Activated CD4-positive, alpha-beta T cell treated with anti-CD3 and anti-CD28 coated beads, Interleukin-2, Interleukin-4, amounts not matched to agents 100 ng/mL and 50 ng/mL, durations not matched to agents 16 hours and 8 hours (primary cell): ENCODE measurements at regions not wholly inside any gene's neighbourhood (a gene's known extent, or its start where the extent isn't known, plus 50 kb on each side); places are given as distances from the start of the nearest gene placed in this dataset.

Experiments
- DNase-seq: peaks from one replicate; pipeline ENCODE4 v3.0.0-alpha.2; 2020; ENCODE audit warnings: low spot score

DNA sequence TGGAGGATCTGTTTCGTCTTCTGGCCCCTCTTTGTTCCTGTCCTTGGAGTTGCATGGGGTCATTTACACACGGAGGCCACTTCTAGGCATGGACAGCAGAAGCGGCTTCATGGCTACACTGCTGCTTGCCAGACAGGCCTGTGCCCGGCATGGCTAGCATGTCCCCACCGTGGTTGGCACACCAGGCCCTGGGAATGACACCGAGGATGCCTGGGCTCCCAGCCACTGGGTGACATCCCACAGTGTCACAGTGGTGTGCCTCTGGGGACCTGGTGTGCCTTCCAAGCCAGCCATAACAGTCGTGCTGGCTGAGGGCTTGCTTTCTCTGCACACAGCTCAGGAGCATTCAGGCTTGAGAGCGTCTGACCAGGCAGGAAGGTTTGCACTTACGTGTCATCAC lies 910.1 kb downstream of the TBC1D22A start:
- DNase-seq, result no peak

DNA sequence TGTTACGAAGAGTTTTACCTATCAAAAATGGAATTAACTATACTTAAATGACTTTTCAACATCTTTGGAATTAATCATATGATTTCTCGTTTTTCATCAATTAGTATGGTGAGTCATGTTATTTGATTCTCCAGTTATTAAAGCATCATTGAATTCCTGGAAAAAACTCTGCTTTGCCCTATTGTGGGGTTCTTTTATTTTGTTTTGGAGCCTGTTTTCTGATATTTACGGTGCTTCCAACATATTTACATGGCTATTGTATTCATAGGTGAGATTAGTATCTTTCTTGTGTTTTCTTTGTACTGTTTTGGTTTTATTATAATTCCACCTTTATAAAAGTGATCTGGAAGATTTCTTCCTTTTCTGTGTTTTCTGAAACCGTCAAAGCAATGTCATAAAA lies 902.7 kb downstream of the TBC1D22A start:
- no peak for DNase-seq

DNA sequence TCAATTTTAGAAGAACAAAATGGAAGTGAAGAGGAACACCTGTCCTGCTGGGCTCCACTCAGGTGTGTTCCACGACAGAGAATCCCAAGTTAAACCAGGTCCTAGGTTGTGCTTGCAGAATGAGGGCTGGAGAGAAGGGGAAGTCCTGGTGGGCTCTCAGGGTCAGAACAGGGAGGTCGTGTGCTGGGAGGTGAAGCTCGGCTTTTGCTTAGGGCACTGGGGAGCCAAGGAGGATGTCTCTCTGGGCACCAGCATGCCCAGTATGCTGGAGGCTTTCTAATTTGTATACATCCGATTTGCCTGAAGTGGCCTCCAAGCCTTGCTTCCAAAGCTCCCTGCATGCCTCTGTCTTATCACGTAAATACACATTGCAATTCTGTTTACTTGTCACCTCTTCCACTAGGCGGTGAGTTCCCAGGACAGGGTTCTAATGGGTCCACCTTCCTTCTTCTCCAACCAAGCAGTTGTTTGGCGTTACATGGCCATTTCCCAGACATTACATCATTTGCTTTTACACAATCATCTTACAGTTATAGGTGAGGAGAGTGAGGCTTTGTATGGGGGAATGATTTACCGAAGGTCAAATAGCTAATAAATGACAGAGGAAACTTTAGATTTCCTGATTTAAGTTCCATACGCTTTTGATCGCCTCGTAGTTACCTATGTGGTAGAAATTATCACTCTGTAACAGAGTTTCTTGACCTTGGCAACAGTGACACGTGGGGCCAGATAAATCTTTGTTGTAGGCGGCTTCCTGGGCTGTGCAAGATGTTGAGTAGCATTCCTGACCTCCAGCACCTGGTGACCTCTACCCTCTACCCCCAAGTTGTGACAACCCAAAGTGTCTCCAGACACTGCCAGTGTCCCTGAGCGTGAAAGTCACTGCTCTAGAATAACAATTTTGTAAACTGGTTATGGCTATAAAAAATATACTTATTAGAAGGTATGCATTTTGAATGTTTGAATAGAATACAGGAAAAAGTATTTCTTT lies 901.5 kb downstream of the TBC1D22A start:
- DNase-seq, result no peak

GRCh38 chr22:47659467-47660223 lies 897.2 kb downstream of the TBC1D22A start:
- no peak for DNase-seq

DNA sequence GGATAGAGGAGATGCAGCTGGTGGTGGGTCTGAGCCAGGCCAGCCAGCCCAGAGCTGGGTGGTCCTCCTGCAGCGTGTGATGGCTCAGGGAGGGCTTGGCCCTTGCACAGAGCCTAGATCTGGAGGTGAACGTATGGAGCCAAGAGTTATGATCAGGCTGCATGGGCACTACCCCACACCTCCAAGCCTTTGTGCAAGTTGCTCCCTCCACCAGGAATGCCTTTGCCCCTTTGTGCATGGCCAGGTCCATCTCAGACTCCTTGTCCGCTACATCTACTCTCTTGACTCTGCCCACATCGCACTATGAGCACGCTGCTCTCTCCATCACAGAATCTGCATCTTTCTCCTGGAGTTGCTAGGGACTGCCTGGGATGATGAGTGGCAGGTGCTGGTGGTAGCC lies 895.7 kb downstream of the TBC1D22A start:
- no peak for DNase-seq

GRCh38 chr22:47657224-47657623 lies 894.8 kb downstream of the TBC1D22A start:
- DNase-seq, result no peak

GRCh38 chr22:47656806-47657205 lies 894.4 kb downstream of the TBC1D22A start:
- DNase-seq, result no peak

DNA sequence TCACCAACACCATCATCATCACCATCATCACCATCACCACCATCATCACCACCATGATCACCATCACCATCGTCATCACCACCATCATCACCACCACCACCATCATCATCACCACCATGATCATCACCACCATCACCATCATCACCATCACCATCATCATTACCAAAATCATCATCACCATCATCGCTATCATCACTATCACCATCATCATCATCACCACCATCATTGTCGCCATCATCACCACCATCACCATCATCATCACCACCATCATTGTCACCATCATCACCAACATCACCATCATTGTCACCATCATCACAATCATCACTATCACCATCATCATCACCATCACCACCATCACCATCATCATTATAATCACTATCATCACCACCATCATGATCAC lies 893.5 kb downstream of the TBC1D22A start:
- DNase-seq, result no peak

DNA sequence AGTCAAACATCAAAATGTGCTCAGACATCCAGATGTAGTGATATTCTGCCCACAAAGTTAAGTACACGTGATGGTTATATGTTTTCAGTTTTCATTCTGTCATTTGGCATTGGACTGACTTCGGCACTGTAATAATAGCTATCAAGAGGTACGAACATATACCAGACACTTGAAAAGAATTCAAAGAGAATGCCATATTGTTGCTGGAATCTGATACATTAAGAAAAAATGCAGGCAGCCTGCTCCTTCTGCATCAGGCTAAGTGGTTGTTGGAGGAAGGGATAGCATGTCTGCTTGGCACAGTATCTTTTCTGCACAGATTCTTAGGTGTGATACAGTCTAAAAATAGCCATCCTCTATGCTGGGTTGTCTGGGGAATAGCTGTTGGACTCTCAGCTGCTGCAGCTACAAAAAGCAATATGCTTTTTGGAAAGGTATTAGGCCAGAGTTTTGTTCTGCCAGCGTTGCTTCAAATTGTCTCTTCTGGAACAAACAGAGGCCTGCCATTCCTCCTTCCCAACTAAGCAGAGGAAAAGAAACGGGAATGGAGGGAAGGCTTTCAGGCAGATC lies 892.6 kb downstream of the TBC1D22A start:
- DNase-seq, result no peak

DNA sequence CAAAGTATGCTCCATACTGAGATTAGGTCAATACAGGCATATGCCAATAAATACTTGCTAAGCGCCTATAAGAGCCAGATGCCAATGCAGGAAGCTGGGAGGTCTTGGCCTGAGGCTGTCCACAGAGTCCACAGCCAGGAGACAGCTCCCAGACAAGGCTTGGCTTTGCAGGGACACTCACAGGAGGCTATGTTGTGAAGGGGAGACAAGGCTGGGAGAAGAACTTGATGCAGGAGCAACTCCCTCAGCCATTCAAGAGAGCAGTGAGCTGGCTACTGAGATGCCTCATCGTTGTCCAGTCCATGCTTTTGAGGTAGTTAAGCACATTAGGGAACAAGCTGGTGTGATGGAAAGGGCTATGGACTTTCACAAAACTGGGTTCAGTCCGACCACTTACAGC lies 891.5 kb downstream of the TBC1D22A start:
- no peak for DNase-seq

GRCh38 chr22:47651216-47651987 lies 889.0 kb downstream of the TBC1D22A start:
- DNase-seq, result no peak

- DNase-seq, result no peak
Observed at GRCh38 chr22:47647720-47648119, 885.3 kb downstream of the TBC1D22A start.

- no peak for DNase-seq
Observed at GRCh38 chr22:47647181-47647580, 884.7 kb downstream of the TBC1D22A start.

GRCh38 chr22:47645923-47646322 lies 883.5 kb downstream of the TBC1D22A start:
- no peak for DNase-seq

- no peak for DNase-seq
Observed at GRCh38 chr22:47645450-47645914, 883.0 kb downstream of the TBC1D22A start.

GRCh38 chr22:47634347-47634746 lies 871.9 kb downstream of the TBC1D22A start:
- no peak for DNase-seq

- DNase-seq, result no peak
Observed at GRCh38 chr22:47633111-47633510, 870.7 kb downstream of the TBC1D22A start.

GRCh38 chr22:47632701-47633100 lies 870.3 kb downstream of the TBC1D22A start:
- no peak for DNase-seq

- no peak for DNase-seq
Observed at GRCh38 chr22:47631571-47632102, 869.2 kb downstream of the TBC1D22A start.

GRCh38 chr22:47630741-47631534 lies 868.5 kb downstream of the TBC1D22A start:
- no peak for DNase-seq
